A673 (cell line): ENCODE measurements at regions not wholly inside any gene's neighbourhood (a gene's known extent, or its start where the extent isn't known, plus 50 kb on each side); places are given as distances from the start of the nearest gene placed in this dataset.

ENCODE experiments used
- BruUV-seq: library from RNA; stranded (reverse); fragments of 400-500 nt; replicated peaks from 2 replicates; lab custom pipeline; 2021; lab: Mats Ljungman, UMichigan
- CTCF ChIA-PET: fragments of 300-600 bp; sonication (Branson Sonifier 250); formaldehyde crosslinking; loops from one replicate; lab custom pipeline; 2022; ENCODE audit warnings: antibody characterized with exemption; lab: Charles Lee
- POLR2A ChIA-PET: fragments of 300-600 bp; sonication (Branson Sonifier 250); formaldehyde crosslinking; loops from one replicate; lab custom pipeline; 2022; ENCODE audit warnings: antibody characterized with exemption; ENCODE audit not compliant: low non-redundant PET; lab: Charles Lee
- DNase-seq: peaks from one replicate; pipeline ENCODE4 v3.0.0-alpha.2; 2015; ENCODE audit warnings: low spot score
- H3K27ac ChIP-seq: fragments of 200-600 bp; sonication (generic); 2 replicates; pipeline ENCODE4 v1.5.1; 2016; ENCODE audit warnings: mixed run types, low read depth, mild to moderate bottlenecking, mixed read lengths, antibody characterized with exemption, low read length; ENCODE audit not compliant: poor library complexity, severe bottlenecking
- H3K27me3 ChIP-seq: fragments of 200-600 bp; sonication (generic); replicated peaks from 2 replicates; pipeline ENCODE4 v1.6.1; 2017; ENCODE audit warnings: mixed run types, low read depth, mild to moderate bottlenecking, mixed read lengths, antibody characterized with exemption, low read length; ENCODE audit not compliant: insufficient read depth, poor library complexity
- H3K36me3 ChIP-seq: fragments of 200-600 bp; sonication (generic); 2 replicates; pipeline ENCODE4 v1.6.1; 2016; ENCODE audit warnings: mixed run types, mild to moderate bottlenecking, mixed read lengths, antibody characterized with exemption, low read length; ENCODE audit not compliant: insufficient read depth, poor library complexity, severe bottlenecking
- H3K4me1 ChIP-seq: fragments of 200-600 bp; sonication (generic); 2 replicates; pipeline ENCODE4 v1.6.1; 2017; ENCODE audit warnings: mixed run types, mild to moderate bottlenecking, mixed read lengths, antibody characterized with exemption, low read length; ENCODE audit not compliant: insufficient read depth, poor library complexity, severe bottlenecking
- H3K4me3 ChIP-seq: fragments of 200-600 bp; sonication (generic); 2 replicates; pipeline ENCODE4 v1.5.1; 2016; ENCODE audit warnings: low read depth, mixed run types, mild to moderate bottlenecking, mixed read lengths, low read length; ENCODE audit not compliant: poor library complexity, severe bottlenecking
- H3K9me3 ChIP-seq: fragments of 200-600 bp; sonication (generic); 2 replicates; pipeline ENCODE4 v1.6.1; 2016; ENCODE audit warnings: mixed run types, low read depth, mild to moderate bottlenecking, mixed read lengths, antibody characterized with exemption, low read length; ENCODE audit not compliant: poor library complexity, severe bottlenecking
- CTCF ChIP-seq: fragments of 300-800, 200-600 bp; sonication (generic); conservative IDR thresholded peaks from 2 replicates; pipeline ENCODE4 v1.5.1; 2017; ENCODE audit warnings: low read depth, mild to moderate bottlenecking, antibody characterized with exemption, low read length, moderate library complexity, mixed read lengths
- EZH2 ChIP-seq: fragments of 200-600 bp; sonication (generic); IDR thresholded peaks from 2 replicates; pipeline ENCODE4 v1.6.1; 2017; ENCODE audit warnings: borderline replicate concordance, low read depth, mild to moderate bottlenecking, mixed read lengths, antibody characterized with exemption, low read length; ENCODE audit not compliant: poor library complexity, severe bottlenecking
- intact Hi-C: fragments of 100-400 bp; cut with micrococcal nuclease; formaldehyde crosslinking; loops from one replicate; pipeline ENCODE4 v1.10.0; 2022; ENCODE audit not compliant: unreplicated experiment

DNA sequence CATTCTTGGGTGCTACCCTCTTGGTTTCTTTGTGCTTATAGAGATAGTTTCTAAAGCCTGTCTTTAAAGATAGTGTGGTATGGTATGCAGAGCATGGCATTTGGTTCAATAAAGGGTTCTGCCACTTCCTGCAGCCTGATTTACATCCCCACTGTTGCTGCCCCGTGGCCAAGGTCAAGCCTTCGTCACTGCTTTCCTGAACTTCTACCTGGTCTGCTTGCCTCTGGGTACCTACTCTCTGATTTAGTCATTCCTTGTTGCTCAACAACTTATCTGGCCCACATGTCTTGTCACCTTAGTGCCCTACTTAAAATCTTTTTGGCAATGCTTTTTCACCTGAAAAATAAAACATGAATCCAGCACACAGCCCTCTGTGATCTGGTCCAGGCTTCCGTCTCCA, 352.9 kb downstream of the LPIN1 start:
- ChIA-PET POLR2A (no interaction called here), CTCF (no interaction called here)
- no TSS peak for BruUV-seq
- no peak for DNase-seq
- no peaks in the 10 kb centered on the region for H3K36me3 ChIP-seq
- no peaks in the 10 kb centered on the region for H3K9me3 ChIP-seq
- H3K27me3 ChIP-seq = no peaks in the 10 kb centered on the region
- peaks cover 4% of the 10 kb centered on the region for H3K4me1 ChIP-seq
- no peak overlapping the region for H3K4me3 ChIP-seq
- H3K27ac ChIP-seq = no peak overlapping the region
- TF ChIP-seq CTCF (no peak), EZH2 (no peak)
- intact Hi-C loops = no loop called here

DNA sequence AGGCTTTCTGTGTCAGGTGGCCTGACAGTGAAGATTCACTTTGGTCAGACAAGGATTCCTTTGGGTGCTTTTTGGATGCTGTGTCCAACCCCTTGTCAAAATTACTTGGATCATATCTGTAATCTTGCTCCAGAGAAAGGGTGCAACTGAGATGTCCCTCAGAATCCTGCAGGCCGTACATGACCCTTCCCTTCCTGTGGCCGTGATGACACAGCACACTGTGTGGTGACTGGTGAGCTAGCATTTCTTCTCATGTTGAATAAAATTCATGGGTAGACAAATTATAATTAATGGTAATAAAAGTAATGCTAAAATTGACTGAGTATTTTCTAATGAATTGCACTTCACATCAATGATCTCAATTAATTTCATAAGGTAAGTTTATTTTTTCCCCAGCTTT, 356.2 kb downstream of the LPIN1 start:
- Histone ChIP-seq H3K36me3 (no peaks in the 10 kb centered on the region), H3K9me3 (no peaks in the 10 kb centered on the region), H3K4me1 (peaks cover 4% of the 10 kb centered on the region), H3K27ac (no peak overlapping the region), H3K4me3 (no peak overlapping the region), H3K27me3 (no peaks in the 10 kb centered on the region)
- no peak for TF ChIP-seq EZH2
- TF ChIP-seq CTCF = no peak
- ChIA-PET POLR2A (no interaction called here), CTCF (no interaction called here)
- BruUV-seq = no TSS peak
- intact Hi-C loops = no loop called here
- no peak for DNase-seq

- CTCF ChIA-PET = no interaction called here
- POLR2A ChIA-PET = no interaction called here
- Histone ChIP-seq H3K27ac (no peak overlapping the region), H3K4me1 (peaks cover 4% of the 10 kb centered on the region), H3K27me3 (no peaks in the 10 kb centered on the region), H3K36me3 (no peaks in the 10 kb centered on the region), H3K4me3 (no peak overlapping the region), H3K9me3 (no peaks in the 10 kb centered on the region)
- no TSS peak for BruUV-seq
- no peak for DNase-seq
- TF ChIP-seq CTCF (no peak), EZH2 (no peak)
- intact Hi-C loops = no loop called here
Observed at GRCh38 chr2:12105180-12105579, 358.7 kb downstream of the LPIN1 start.
